ENCODE measurements at regions not wholly inside any gene's neighbourhood (a gene's known extent, or its start where the extent isn't known, plus 50 kb on each side); places are given as distances from the start of the nearest gene placed in this dataset.

DNA sequence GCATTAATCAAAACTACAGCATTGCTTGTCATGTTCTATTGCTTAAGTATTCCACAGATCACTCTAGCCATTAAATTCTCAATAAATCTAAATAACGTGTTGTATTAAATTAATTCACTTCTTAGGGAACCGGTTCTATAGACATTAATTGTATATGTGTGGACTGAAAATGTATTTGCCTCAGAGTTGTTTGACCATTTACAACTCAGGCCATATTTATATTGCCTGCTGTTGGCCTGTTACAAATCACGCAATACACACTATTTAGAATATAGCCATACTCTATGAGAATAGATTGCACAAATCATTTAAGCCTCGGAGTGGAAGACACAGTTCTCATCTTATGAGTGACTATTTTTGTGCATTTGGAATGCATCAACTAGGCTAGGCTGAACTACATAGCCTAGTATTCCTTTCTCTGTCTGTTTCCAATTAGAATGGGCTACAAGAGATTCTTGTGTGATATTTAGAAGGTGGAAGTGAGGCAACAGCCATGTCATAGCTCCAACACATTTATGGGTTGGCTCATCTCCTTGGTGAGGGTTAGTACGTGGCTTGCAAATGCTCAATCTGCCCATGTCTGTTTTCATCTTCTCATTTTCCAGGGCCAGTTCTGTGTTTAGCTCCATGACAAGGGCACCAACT, 1116.1 kb downstream of the PCDH9 start:
- TF ChIP-seq, protein P1, sequence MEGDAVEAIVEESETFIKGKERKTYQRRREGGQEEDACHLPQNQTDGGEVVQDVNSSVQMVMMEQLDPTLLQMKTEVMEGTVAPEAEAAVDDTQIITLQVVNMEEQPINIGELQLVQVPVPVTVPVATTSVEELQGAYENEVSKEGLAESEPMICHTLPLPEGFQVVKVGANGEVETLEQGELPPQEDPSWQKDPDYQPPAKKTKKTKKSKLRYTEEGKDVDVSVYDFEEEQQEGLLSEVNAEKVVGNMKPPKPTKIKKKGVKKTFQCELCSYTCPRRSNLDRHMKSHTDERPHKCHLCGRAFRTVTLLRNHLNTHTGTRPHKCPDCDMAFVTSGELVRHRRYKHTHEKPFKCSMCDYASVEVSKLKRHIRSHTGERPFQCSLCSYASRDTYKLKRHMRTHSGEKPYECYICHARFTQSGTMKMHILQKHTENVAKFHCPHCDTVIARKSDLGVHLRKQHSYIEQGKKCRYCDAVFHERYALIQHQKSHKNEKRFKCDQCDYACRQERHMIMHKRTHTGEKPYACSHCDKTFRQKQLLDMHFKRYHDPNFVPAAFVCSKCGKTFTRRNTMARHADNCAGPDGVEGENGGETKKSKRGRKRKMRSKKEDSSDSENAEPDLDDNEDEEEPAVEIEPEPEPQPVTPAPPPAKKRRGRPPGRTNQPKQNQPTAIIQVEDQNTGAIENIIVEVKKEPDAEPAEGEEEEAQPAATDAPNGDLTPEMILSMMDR (IDR thresholded peaks at IDR 0.05) = no peak
- no peak for TF ChIP-seq POLR2A (IDR thresholded peaks at IDR 0.05)
